Activated effector memory CD4-positive, alpha-beta T cell treated with Interleukin-2 at 50 U/mL for 16 hours (primary cell): ENCODE measurements at regions not wholly inside any gene's neighbourhood (a gene's known extent, or its start where the extent isn't known, plus 50 kb on each side); places are given as distances from the start of the nearest gene placed in this dataset.

ENCODE experiments used
- DNase-seq: peaks from one replicate; pipeline ENCODE4 v3.0.0-alpha.2; 2020

DNA sequence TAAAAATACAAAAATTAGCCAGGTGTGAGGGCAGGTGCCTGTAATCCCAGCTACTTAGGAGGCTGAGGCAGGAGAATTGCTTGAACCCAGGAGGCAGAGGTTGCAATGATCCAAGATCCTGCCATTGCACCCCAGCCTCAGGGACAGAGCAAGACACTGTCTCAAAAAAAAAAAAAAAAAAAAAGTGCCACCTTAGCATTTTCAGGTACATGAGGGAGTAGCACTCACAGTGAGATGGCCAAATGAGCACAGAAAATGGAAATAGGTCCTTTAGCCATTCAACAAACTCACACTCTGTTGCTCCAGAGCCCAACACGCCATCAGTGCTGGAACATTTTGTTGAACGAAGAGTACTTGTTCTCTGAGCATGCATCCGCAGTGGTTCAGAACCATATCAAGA is 75.2 kb upstream of the MYL2 start:
- DNase-seq, result no peak

DNA sequence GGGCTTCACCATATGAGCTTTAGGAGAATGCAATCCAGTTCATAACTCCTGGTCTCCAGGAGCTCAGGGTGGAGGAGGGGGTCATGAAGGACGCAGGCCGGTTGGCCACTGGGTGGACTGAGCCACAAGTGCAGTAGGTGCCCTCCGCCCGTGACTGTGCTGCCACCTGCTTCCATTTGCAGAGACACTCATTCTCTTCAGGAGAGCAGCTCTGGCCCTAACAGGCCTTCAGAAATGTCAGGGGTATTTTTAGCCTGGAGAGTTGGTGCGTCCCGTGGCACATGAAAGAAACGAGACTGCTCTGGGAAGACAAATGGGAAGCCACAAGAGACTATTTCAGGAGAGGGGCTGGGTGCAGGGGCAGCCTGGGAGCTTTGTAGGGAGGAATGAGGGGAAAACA is 74.6 kb upstream of the MYL2 start:
- no peak for DNase-seq

DNA sequence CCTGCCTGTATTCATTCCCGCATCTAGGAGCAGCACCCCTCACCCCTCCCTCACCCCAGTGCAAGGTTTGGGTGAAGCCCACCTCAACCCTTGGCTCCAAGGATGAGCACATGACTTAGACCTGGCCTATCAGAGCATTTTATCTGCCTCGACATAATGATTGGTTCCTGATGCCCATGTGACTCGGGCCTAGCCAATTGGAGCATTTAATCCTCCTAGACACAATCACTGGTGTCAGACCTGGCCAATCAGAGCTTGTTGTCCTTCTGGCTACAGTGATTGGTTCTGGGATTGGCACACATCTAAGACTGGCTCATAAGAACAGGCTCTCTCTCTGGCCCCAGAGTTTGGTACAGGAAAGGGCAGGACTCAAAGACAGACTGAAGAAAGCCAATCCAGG is 73.1 kb upstream of the MYL2 start:
- DNase-seq, result no peak

DNA sequence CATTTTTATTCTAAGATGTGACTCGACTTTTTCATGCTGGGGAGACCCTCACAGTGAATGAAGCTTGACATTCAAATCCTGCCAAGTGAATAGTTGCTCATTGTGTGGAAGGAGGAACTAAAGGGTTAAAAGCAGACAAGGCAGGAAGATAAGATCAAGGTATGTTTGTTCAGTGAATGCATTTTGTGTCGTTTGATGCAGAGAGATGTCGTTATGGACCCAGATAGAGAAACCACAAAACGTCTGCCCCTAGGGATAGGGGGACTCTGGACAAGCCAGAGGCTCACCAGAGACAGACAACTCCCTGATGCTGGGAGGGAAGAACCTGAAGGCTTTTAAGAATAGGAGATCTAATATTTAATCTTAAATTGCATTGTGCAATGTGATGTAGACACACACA is 72.5 kb upstream of the MYL2 start:
- no peak for DNase-seq

DNA sequence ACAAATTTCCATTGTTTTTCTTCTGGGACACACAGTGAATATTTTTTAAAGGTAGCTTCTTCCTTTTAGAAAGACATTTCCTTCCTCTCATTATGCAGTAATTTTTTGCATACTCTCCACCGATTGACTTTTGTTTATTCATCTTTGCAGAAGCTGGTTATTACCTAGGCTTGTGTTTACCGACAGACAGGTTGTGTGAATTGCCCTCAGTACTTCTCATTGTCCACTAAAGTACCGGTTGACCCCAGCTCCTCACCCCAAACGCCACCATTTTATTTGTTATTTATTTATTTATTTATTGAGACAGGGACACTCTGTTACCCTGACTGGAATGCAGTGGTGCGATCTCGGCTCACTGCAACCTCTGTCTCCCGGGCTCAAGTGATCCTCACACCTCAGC is 63.4 kb upstream of the MYL2 start:
- no peak for DNase-seq

DNA sequence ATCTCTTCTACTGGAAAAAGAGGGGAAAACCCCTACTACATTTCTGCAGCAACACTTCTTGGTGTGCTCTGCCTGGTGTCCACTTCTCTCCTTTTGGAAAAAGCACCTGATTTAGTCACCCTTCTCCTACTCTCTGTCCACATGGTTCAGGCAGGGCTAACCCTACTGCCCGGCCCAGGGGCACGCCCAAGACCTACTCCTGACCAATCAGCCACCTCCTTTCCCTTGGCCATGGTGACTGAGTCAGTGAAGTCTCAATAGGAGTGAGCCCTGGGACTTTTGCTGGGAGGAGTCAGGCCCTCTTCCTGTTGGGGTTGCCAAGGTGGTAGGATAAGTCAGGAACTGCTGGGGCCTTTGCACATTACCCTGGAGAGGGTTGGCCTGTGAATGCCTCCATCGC is 52.5 kb upstream of the MYL2 start:
- no peak for DNase-seq

DNA sequence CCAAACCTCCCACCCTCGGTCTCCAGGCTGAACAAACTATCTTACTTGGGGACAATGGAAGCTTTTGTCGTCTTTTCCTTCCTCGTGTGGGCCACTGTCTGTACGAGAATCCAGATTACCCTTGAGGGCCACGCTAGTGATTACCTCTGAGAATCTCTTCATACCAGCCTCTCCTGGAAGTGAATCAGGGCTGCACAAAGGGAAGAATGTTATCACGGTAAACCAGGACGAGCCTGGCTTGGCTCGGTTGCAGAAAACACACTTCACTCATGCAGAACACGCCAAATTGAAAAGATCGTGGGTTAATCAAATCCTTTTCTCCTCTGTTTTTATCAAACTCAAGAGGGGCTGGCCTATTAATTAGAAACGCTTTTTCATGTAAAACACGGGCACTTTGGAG is 51.6 kb upstream of the MYL2 start:
- DNase-seq, result no peak

DNA sequence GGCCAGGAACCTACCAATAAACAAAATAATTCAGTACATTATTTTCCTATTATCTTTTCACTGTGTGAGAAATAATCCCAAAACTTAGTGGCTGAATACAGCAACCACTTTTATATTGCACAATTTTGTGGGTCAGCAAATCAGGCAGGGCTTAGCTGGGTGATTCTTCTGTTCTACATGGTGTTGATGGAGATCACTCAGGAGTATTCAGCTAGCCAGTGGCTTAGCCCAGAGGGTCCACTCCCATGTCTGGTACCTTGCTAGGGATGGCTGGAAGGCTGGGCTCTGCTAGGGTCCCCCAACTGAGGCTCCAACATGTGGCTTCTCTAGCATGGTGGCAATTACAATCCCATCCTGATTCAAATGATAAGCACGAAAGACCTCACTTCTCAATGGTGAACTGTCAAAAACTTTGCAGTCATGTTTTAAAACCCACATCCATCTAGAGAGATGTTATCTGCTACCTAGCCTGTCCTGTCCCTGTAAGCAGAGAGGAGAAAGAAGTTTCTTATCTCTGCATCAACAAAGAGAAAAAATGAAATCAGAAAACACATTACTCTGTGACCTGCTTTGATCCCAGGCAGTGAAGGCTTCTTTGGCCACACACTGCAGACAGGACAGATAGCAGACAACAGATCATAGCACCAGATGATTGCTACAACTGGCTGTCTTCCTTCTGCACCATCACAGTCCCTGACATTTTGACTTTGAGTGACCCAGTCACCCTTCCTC is 51.0 kb upstream of the MYL2 start:
- DNase-seq, result no peak
